ENCODE measurements at regions not wholly inside any gene's neighbourhood (a gene's known extent, or its start where the extent isn't known, plus 50 kb on each side); places are given as distances from the start of the nearest gene placed in this dataset.

DNA sequence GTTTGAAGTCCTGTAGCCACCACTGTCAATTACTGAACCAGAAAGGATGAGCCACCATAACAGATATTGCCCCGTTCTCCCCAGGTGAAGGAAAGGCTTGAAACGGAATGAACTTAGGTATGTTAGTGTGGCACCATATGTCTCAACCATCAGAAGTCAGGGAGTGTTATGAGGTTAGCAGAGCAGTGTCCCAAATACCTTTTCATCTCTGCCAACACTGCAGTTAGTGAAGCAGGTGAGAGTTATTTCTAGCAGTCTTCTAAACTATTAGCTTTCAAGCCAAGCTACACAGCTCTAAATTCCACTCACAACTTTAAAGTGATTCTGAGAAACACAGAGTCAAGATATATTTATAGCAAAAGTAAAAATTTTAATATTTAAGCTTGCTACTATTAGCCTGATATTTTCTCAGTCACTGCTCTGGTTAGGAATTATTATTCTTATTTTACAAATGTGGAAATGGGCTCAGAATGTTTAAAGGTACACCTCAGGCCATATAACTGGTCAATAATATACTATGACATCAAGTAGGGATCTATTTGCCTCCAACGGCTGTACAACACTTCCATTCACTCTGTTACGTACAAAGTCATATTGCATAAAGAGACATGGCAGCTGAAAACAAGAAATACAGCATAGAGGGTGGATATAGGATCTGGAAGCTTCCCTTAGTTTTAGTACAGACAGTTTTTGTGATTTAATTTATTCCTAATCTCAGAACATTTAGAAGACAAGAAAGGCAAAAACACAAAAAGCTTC is 1527.1 kb upstream of the PRR20A start:
- H3K4me2 ChIP-seq (ENCODE audit: insufficient read depth, low read length), result no peak overlapping the region
- H4K20me1 ChIP-seq (replicated peaks; ENCODE audit: control insufficient read depth, extremely low read depth, insufficient read depth, low read length), result no peaks in the 10 kb centered on the region
- FAIRE-seq, result no peak
- no peak overlapping the region for H3K27ac ChIP-seq (ENCODE audit: insufficient read depth, low read depth, low read length)
- dilution Hi-C loops (cut with MboI; ENCODE audit: extremely low pct_ligation_motif_present, low sequenced_read_pairs), result no loop called here
- H3K79me2 ChIP-seq (ENCODE audit: control insufficient read depth, insufficient read depth, low read length), result no peaks in the 10 kb centered on the region
- no TSS peak for BruUV-seq (replicated peaks)
- no peak overlapping the region for H3K9ac ChIP-seq (replicated peaks; ENCODE audit: extremely low read depth, insufficient read depth, low read length)
- no peak overlapping the region for H2AFZ ChIP-seq (ENCODE audit: low read depth, low read length)
- POLR2A ChIA-PET, result no interaction called here
- DNase-seq (ENCODE audit: low read depth, low spot score), result no peak
- TF ChIP-seq, protein P1, sequence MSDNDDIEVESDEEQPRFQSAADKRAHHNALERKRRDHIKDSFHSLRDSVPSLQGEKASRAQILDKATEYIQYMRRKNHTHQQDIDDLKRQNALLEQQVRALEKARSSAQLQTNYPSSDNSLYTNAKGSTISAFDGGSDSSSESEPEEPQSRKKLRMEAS (IDR thresholded peaks at IDR 0.05; ENCODE audit: insufficient read depth, insufficient read length), result no peak
- TF ChIP-seq, protein P2, sequence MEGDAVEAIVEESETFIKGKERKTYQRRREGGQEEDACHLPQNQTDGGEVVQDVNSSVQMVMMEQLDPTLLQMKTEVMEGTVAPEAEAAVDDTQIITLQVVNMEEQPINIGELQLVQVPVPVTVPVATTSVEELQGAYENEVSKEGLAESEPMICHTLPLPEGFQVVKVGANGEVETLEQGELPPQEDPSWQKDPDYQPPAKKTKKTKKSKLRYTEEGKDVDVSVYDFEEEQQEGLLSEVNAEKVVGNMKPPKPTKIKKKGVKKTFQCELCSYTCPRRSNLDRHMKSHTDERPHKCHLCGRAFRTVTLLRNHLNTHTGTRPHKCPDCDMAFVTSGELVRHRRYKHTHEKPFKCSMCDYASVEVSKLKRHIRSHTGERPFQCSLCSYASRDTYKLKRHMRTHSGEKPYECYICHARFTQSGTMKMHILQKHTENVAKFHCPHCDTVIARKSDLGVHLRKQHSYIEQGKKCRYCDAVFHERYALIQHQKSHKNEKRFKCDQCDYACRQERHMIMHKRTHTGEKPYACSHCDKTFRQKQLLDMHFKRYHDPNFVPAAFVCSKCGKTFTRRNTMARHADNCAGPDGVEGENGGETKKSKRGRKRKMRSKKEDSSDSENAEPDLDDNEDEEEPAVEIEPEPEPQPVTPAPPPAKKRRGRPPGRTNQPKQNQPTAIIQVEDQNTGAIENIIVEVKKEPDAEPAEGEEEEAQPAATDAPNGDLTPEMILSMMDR (IDR thresholded peaks at IDR 0.05; ENCODE audit: extremely low read depth in 1 of 2, insufficient read depth in 1 of 2, low read depth in 1 of 2, low read length in 2 of 2), result no peak
- TF ChIP-seq MYC (IDR thresholded peaks at IDR 0.05; ENCODE audit: low read depth, low read length) (no peak), EZH2 (IDR thresholded peaks at IDR 0.05; ENCODE audit: borderline replicate concordance, low read depth, low read length, severe bottlenecking) (no peak), POLR2AphosphoS5 (IDR thresholded peaks at IDR 0.05; ENCODE audit: insufficient read depth, low read depth, low read length) (no peak), JUN (IDR thresholded peaks at IDR 0.05; ENCODE audit: borderline replicate concordance, insufficient read depth, insufficient read length, low read depth) (no peak), GATA2 (IDR thresholded peaks at IDR 0.05; ENCODE audit: insufficient read depth, insufficient read length, low read depth, low read length) (no peak), POLR2A (IDR thresholded peaks at IDR 0.05; ENCODE audit: low read depth, low read length) (no peak), FOS (IDR thresholded peaks at IDR 0.05; ENCODE audit: borderline replicate concordance, insufficient read depth, low read length) (no peak)
- H3K4me1 ChIP-seq (ENCODE audit: control insufficient read depth, extremely low read depth, insufficient read depth, low read length), result no peaks in the 10 kb centered on the region
- no peaks in the 10 kb centered on the region for H3K27me3 ChIP-seq (ENCODE audit: control insufficient read depth in 2 of 2, insufficient read depth in 2 of 2, low read length in 2 of 2)
- CTCF ChIA-PET, result no interaction called here
- no peaks in the 10 kb centered on the region for H3K36me3 ChIP-seq (ENCODE audit: control insufficient read depth in 2 of 2, extremely low read depth in 1 of 2, insufficient read depth in 2 of 2, low read length in 2 of 2)
- no peak overlapping the region for H3K4me3 ChIP-seq (replicated peaks in 1 of 3; ENCODE audit: insufficient read depth in 1 of 3, low read depth in 1 of 3, low read length in 3 of 3)
- H3K9me3 ChIP-seq (replicated peaks; ENCODE audit: control insufficient read depth, insufficient read depth, low read length), result peaks cover 3% of the 10 kb centered on the region
- intact Hi-C loops (cut with micrococcal nuclease), result no loop called here
- no peaks in the 10 kb centered on the region for H3K9me1 ChIP-seq (replicated peaks; ENCODE audit: control insufficient read depth, extremely low read depth, insufficient read depth, low read length)
